ENCODE measurements at regions not wholly inside any gene's neighbourhood (a gene's known extent, or its start where the extent isn't known, plus 50 kb on each side); places are given as distances from the start of the nearest gene placed in this dataset.
A peak's percentile ranks its signal among the peaks of the same experiment; 100 is the strongest.

- no peak for DNase-seq (ENCODE audit: low spot score)
These were observed 528.9 kb upstream of the MEF2C start for GRCh38 chr5:89411891-89412290.

GRCh38 chr5:89407054-89407453 lies 524.1 kb upstream of the MEF2C start:
- no peak for DNase-seq (ENCODE audit: low spot score)

DNA sequence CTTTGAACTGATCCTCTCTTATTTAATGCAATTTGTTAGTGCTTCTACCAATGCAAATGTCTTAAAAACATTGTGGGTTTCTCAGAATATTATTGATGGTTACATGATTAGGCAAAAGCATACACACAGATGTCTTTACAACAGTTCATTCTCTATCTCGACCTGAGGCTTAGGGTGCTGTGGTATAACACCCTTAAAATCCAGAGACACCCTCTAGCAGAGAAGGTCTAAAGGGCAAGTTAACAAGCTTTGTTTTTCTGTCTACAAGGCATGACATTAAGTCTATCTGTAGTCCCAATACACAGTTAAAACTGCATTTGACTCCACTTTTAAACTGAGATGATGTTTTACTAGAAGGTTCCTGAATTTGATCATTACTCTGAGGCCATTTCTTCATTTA lies 518.7 kb upstream of the MEF2C start:
- no peak for DNase-seq (ENCODE audit: low spot score)

GRCh38 chr5:89401012-89401411 lies 518.0 kb upstream of the MEF2C start:
- no peak for DNase-seq (ENCODE audit: low spot score)

DNA sequence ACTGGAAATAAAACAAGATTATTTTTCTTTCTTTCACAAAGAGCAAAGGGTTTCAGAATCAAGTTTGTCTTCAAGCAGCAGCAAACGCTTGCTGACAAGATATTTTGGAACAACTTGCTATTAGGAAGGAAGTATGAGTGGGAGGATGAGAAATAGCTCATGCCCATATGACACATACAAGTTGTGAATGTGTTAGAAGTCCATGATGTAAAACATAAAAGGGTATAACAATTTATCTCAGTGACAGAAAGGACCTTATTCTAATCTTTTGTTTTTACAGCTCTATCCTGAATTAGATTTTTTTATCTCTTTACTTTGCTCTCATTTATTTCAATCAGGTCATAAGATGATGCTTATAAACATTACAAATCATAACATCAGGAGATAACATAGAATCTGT lies 516.6 kb upstream of the MEF2C start:
- DNase-seq (ENCODE audit: low spot score), result no peak

- DNase-seq (ENCODE audit: low spot score), result no peak
These were observed 514.1 kb upstream of the MEF2C start for GRCh38 chr5:89397096-89397495.

- DNase-seq (ENCODE audit: low spot score), result peak; percentile 65
These were observed 513.4 kb upstream of the MEF2C start for GRCh38 chr5:89396278-89396954.

DNA sequence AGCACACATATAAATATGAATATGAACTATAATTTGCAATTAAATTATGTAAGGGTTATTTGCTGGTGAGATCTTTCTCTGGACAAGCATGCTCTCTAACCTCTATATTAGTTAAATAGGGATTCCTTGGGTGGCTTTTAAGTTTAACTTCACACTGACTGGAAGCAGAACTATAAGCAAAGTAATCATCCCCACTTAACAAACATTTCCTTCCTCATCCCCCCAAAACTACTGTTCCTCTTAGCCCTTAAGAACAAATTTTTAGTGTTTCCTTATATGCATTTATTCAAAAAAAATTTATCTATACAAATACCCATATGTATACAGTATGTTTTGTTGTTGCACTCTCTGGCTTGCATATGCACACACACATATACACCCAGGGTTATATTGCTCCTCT lies 512.1 kb upstream of the MEF2C start:
- DNase-seq (ENCODE audit: low spot score), result no peak

- no peak for DNase-seq (ENCODE audit: low spot score)
These were observed 505.9 kb upstream of the MEF2C start for GRCh38 chr5:89388872-89389271.

- no peak for DNase-seq (ENCODE audit: low spot score)
These were observed 501.4 kb upstream of the MEF2C start for GRCh38 chr5:89384391-89384790.

DNA sequence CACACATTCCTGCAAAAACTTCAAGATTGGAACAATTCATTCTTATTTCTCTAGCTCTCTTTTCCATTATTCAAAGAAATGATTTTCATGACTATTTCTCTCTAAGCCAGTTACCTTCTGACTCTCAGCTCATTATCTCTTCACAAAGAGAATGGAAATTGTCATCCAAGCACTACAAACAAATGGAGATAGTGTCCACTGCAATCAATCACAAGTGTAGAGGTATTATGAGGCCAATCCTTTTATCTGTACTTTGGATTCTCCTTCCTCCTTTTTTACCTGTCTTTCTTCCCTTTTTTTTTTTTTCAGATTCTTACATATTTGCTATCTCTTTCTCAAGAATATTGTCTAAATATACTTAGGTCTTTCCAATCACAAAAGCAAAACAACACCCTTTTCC lies 497.7 kb upstream of the MEF2C start:
- DNase-seq (ENCODE audit: low spot score), result no peak

- DNase-seq (ENCODE audit: low spot score), result no peak
These were observed 494.9 kb upstream of the MEF2C start for GRCh38 chr5:89377767-89378455.

DNA sequence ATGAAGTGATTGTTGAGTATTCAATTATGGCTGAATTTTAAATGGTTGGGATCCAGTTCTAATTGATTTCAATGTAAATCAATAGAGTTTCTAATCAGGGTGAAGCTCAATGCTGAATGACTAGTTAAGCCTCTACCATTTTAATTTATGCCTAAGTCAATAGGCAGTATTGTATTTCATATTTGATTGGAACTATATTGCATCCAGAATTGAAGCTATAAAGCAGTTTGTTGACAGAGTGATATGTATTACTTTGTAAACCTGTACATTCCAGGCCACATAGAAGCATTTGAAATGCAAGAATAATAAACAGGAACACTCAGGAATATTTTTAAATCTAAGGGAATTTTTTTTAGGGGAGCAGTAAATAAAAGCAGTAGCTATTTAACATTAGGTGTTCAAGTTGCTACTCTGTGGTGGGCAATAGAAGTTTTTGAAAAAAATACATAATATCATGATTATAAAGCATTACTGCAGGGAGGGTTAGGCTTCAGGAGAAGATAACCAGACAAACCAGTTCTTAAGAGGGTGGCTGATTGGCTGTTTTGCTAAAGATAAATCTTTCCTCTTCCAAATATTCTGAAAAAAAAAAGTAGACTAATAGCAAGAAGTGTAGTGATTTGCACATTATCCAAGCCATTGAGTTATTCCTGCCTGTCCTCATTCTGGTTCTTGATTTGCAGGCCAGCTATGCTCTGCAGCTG lies 492.0 kb upstream of the MEF2C start:
- no peak for DNase-seq (ENCODE audit: low spot score)

GRCh38 chr5:89374144-89374784 lies 491.3 kb upstream of the MEF2C start:
- no peak for DNase-seq (ENCODE audit: low spot score)

GRCh38 chr5:89372176-89372575 lies 489.2 kb upstream of the MEF2C start:
- DNase-seq (ENCODE audit: low spot score), result no peak

DNA sequence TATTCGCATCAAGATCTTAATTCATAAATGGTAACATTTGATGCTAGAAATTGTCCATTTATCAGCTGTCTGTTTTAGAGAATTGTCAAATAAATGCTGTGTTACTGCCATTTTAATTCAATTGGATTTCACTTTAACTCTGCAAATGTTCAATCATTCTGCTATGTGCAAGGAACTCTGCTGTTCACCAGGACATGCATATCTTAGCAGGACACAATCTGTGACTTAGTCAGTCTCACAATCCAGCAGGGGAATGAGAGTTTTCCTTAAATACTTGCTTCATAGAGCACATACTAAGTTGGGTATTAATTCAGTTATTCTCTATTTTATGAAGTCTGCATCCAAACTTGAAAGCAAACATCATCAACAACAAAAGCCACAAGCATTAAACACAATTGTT lies 488.7 kb upstream of the MEF2C start:
- DNase-seq (ENCODE audit: low spot score), result no peak

DNA sequence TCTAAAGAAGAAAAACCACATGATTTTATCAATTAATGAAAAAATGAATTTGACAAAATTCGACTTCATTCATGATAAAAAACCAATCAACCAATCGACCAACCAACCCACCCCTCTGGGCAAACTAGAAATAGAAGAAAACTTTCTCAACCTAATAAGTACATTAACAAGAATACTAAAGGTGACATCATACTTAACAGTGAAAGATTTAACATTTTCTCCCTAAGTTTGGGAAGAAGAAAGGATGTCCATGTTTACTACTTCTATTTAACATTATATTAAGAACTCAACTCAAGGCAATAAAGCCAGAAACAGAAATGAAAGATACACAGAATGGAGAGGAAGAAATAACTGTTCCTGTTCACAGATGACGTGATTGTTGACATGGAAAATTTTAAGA lies 476.1 kb upstream of the MEF2C start:
- no peak for DNase-seq (ENCODE audit: low spot score)

DNA sequence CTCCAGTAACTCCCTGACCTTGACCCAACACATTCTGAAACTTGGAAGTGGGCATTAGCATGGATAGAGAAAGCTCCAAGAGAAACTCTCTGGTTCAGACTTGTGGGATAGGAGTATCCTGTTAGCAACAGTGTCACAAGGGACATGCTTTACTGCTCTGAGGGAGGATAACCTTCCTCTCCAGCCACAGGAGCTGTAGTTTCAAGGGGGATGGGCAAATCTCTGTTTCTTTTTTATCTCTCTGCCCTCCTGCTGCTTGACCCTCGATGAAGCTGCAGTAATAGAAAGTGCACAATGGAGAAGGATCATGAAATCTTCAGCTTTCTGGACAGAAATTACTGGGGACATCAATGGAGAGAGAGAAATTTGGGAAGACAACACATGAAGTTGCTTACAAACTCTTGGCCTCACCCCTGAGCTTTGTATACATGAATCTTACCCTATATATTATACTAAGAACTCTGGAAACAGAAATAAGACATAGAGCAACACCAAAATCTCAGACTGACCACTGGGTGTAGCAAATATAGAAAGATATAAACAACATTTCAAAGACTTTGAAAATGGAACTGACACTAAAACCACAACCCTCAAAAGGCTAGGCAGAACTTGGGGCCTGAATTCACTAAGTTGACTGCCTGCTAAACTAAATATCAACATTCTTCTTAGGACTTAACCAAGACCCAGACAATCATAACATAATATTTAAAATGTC lies 471.0 kb upstream of the MEF2C start:
- no peak for DNase-seq (ENCODE audit: low spot score)

DNA sequence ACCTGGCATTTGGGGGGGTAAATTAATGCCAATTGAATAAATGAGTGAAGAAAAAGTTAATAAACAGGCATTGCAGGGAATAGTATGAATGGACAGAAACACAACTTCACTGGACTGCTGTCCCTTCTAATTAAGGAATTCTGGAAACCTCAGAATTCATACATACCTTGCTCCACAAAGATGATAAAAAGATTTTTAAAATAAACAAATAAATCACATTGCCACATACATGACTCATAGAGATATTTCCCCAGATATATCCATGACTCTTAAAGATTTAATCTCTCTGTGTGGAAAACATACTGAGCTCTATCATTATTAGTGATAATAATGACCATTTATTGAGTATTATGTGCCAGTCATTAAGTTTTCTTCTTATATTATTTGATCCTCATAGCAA lies 469.0 kb upstream of the MEF2C start:
- DNase-seq (ENCODE audit: low spot score), result no peak

DNA sequence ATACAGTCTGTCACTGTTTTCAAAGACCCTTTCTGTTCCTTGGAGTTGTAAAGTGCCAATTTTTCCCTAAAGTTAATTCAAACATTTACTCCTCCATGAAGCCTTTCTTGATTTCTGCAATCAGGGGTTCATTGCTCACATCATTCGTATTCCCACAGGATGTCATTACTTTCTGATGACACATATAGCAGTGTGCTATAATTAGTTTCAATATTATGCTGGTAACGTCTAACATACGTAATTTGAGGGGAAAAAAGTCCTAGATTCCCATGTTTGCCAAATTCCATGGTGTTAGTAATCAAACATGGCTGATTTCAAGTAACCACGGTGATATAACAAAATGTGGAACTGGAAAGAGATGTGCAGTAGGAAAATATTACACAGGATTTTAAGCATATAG lies 468.2 kb upstream of the MEF2C start:
- DNase-seq (ENCODE audit: low spot score), result no peak

DNA sequence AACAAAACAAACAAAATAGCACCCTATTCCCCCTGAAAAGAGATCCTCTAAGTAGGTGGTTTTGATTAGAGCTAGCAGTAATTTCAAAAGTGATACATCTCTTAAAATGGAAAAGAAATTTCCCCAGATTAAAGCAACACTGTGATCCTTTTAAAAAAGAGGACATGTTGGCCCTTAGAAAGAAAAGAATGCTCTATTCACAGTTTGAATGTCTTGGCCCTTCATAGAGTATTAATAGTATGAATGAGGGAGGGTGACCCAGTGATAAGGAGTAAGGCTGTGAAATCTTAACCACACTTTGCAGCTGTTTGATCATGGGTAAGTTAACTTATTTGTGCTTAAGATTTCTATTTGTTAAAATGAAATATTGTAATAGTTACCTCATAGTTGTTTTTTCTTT lies 467.7 kb upstream of the MEF2C start:
- no peak for DNase-seq (ENCODE audit: low spot score)

- DNase-seq (ENCODE audit: low spot score), result no peak
These were observed 466.4 kb upstream of the MEF2C start for GRCh38 chr5:89349246-89349980.
